ENCODE measurements at regions not wholly inside any gene's neighbourhood (a gene's known extent, or its start where the extent isn't known, plus 50 kb on each side); places are given as distances from the start of the nearest gene placed in this dataset.

- no peak for TF ChIP-seq SKIL (IDR thresholded peaks at IDR 0.05; ENCODE audit: low read depth, poor library complexity, severe bottlenecking)
These were observed 633.1 kb downstream of the GRXCR1 start (continued) for GRCh38 chr4:43525646-43526045.

- in situ Hi-C loops (cut with MboI) = no loop called here
- H3K4me2 ChIP-seq (ENCODE audit: control insufficient read depth, insufficient read depth) = no peak overlapping the region
- WGBS (ENCODE audit: insufficient coverage, insufficient replicate concordance, low lambda C conversion rate, missing lambda C conversion rate) = 0% methylated on average over 1 of the region's 1 CpG
- DNase-seq (ENCODE audit: low read depth, low spot score) (no peak), FAIRE-seq (no peak), ATAC-seq (no peak)
- no peaks in the 10 kb centered on the region for H4K20me1 ChIP-seq (ENCODE audit: control insufficient read depth, insufficient read depth)
- ChIA-PET RAD21 (ENCODE audit: unreplicated experiment) (no interaction called here), POLR2A (no interaction called here), CTCF (no interaction called here), SMC1A (ENCODE audit: uncharacterized antibody, unreplicated experiment) (no interaction called here)
- no peaks in the 10 kb centered on the region for H3K36me3 ChIP-seq (ENCODE audit: control insufficient read depth in 2 of 2, insufficient read depth in 2 of 2, low read length in 1 of 2)
- H3K4me1 ChIP-seq (ENCODE audit: control insufficient read depth, insufficient read depth, low read length) = no peaks in the 10 kb centered on the region
- no peak overlapping the region for H3K27ac ChIP-seq (ENCODE audit: control insufficient read depth, insufficient read depth)
- no TSS peak for BruUV-seq (replicated peaks)
- H3K4me3 ChIP-seq = no peak overlapping the region
- H3K9me3 ChIP-seq (replicated peaks; ENCODE audit: control insufficient read depth, insufficient read depth, low read length) = no peaks in the 10 kb centered on the region
- intact Hi-C loops (cut with micrococcal nuclease; ENCODE audit: unreplicated experiment) = no loop called here
- TF ChIP-seq ZNF217 (IDR thresholded peaks at IDR 0.05) = no peak
- TF ChIP-seq CEBPZ (IDR thresholded peaks at IDR 0.05; ENCODE audit: low read depth, low read length) = no peak
- no peak for TF ChIP-seq CTCF (IDR thresholded peaks at IDR 0.05 in 2 of 3, conservative IDR thresholded peaks at IDR 0.05 in 1 of 3; ENCODE audit: control insufficient read depth in 2 of 3, extremely low read depth in 1 of 3, insufficient read depth in 1 of 3, low read depth in 3 of 3, low read length in 3 of 3)
- TF ChIP-seq SMAD1 (IDR thresholded peaks at IDR 0.05; ENCODE audit: low read depth, partially characterized antibody) = no peak
- TF ChIP-seq E4F1 (IDR thresholded peaks at IDR 0.05; ENCODE audit: borderline replicate concordance, partially characterized antibody) = no peak
- TF ChIP-seq PKNOX1 (IDR thresholded peaks at IDR 0.05) = no peak
- TF ChIP-seq MTA3 (IDR thresholded peaks at IDR 0.05; ENCODE audit: borderline replicate concordance, low read length) = no peak
- TF ChIP-seq NFYA (IDR thresholded peaks at IDR 0.05; ENCODE audit: borderline replicate concordance, low read depth, low read length) = no peak
- no peak for TF ChIP-seq CREM (IDR thresholded peaks at IDR 0.05; ENCODE audit: low read depth)
- TF ChIP-seq KLF5 (IDR thresholded peaks at IDR 0.05; ENCODE audit: partially characterized antibody) = no peak
- H3K27me3 ChIP-seq (replicated peaks in 1 of 2; ENCODE audit: control insufficient read depth in 2 of 2, insufficient read depth in 2 of 2, low read length in 1 of 2) = no peaks in the 10 kb centered on the region
- no peak overlapping the region for H3K9ac ChIP-seq (ENCODE audit: control insufficient read depth, insufficient read depth, low read length)
- no peaks in the 10 kb centered on the region for H3K79me2 ChIP-seq (ENCODE audit: control insufficient read depth, insufficient read depth, low read length)
- H2AFZ ChIP-seq (ENCODE audit: control insufficient read depth, low read depth, low read length) = no peak overlapping the region
These were observed 655.0 kb downstream of the GRXCR1 start for GRCh38 chr4:43547561-43547960.

Measured in GM12878 (cell line).